ENCODE measurements at regions not wholly inside any gene's neighbourhood (a gene's known extent, or its start where the extent isn't known, plus 50 kb on each side); places are given as distances from the start of the nearest gene placed in this dataset.

DNA sequence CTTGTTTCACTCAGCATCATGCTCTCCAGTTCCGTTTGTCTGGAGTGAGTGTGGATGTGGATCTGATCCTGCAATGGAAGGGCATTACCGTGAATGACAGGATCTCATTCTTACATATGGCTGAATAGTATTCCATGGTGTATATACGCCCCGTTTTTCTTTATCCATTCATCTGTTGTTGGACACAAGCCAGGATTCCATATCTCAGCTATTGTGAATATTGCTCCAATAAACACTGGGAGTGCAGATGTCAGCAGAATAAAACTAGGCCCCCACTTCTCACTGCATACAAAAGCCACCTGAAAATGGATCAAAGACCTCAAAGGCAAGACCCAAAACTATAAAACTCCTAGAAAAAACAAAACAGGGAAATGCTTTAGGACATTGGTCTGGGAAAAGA lies 120.3 kb upstream of the TMPRSS2 start (continued):
- TF ChIP-seq RAD21 (IDR thresholded peaks at IDR 0.05 in 1 of 2, conservative IDR thresholded peaks at IDR 0.05 in 1 of 2; ENCODE audit: low read depth in 2 of 2, low read length in 2 of 2) (no peak), KDM5A (IDR thresholded peaks at IDR 0.05; ENCODE audit: low read length) (no peak), SP2 (IDR thresholded peaks at IDR 0.05; ENCODE audit: low read length) (no peak), RBBP5 (IDR thresholded peaks at IDR 0.05; ENCODE audit: borderline replicate concordance, low read depth, low read length) (no peak)

All from H1 (cell line).